Left renal cortex interstitium (tissue), 4 donors: ENCODE measurements at regions not wholly inside any gene's neighbourhood (a gene's known extent, or its start where the extent isn't known, plus 50 kb on each side); places are given as distances from the start of the nearest gene placed in this dataset.
A peak's percentile ranks its signal among the peaks of the same experiment; 100 is the strongest.

Source experiments
- DNase-seq, 4 donors: peaks; one replicate each; pipeline ENCODE4 v3.0.0-alpha.2; 2013; ENCODE audit warnings: low read depth in 4 of 4, low spot score in 2 of 4, missing footprints in 1 of 4

DNA sequence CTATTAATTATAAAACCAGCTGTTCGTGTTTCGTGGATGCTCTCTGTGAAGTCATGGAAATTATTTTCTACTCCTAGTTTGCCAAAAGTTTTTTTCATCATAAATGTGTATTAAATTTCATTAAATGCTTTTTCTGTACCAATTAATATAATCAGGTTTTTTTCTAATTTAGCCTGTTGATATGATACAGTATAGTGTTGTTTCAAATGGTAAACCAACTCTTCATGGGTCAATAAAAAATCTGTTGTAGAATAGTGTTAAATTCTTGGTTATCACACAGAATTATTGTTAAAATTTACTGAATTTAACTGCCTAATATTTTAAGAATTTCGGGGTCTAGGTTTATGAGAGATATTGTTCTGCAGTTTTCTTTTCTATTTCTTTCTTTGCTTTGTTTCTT is 505.9 kb upstream of the MANEA start:
- DNase-seq, result no peak

DNA sequence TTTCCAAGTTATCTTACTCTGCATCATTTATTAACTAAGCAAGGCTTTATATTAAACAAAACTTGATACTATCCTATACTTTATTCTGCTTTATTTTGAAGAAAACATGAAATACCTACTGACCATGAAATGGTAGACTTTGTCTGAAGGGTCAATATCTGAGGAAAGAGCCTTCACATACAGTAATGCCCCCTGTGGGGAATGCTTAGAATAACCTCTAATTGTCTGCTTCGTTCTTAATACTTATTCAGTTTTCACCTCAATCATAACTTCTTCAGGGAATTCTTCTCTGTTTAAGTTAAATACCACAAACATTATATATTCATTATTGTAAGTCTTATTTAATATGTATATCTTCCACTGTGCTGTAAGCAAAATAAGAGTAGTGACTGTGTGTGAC is 498.9 kb upstream of the MANEA start:
- no peak for DNase-seq

DNA sequence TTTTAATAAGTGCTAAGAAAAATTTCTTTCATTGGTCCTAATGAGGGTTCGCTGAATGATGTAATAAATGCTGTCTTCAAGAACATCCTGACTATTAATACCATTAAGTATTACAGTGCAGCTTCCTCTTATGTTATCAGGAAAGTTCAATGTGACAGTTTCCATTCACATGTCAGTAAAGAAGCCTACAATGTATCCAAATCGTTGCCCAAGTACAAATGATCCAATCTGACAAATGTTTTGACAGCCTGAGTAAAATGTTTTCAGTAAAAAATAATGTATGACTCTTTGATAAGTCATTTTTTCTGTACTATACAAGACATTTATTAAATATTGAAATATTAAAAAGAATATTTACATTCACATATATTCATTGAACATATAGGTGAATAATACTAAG is 496.1 kb upstream of the MANEA start:
- no peak for DNase-seq

DNA sequence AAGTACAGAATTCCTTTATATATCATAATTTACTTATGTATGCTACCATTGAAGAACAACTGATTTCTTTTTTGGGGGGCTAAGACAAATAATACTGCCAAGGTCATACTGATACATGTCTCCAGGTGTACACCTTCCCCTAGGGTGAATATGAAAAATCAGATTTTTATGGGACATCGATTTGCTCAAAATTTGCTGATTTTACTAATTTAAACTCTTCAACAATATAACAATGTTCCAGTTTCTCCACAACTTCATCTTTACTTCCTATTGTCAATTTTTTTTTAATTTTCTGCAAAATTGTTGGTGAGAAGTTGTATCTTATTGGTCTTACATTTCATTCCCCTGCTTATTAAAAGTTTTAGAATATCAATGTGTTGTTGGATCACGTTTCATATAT is 495.4 kb upstream of the MANEA start:
- no peak for DNase-seq

DNA sequence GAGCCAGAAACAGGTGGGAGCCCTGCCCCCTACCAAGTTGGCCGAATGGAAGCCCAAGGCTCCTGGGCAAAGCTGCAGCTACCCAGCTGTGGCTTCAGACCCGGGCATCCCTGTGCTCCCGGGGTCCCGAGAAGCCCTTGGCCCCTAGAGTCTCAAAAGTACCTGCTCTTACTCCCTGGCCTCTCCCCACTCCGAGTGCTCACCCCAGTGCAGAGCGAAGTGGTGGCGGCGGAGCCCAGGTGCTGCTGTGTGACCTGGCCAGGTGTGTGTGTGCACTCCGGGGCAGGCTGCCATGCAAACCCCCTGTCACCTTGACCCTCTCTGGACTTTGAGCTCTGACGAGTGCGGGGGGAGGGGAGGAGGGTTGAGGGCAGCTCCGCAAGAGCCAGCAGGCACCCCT is 493.8 kb upstream of the MANEA start:
- no peak for DNase-seq

DNA sequence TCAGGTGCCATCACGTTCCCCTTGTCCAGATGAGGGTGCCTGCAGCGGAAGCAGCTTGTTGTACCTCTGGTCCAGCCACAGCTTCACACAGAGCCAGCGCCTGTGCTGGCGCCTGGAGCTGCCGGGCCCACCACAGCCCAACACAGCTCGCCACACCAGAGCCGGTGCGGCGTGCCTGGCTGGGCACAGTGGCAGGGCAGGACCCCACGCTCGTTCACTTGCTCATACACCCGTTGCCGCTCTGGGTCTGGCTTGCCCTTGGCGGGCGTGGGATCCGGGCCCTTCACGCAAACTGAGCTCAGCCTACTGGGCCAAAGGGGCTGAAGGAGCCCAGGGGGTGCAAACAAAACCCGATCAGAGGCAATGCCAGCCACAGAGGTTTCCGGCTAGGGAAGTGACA is 492.5 kb upstream of the MANEA start:
- no peak for DNase-seq

DNA sequence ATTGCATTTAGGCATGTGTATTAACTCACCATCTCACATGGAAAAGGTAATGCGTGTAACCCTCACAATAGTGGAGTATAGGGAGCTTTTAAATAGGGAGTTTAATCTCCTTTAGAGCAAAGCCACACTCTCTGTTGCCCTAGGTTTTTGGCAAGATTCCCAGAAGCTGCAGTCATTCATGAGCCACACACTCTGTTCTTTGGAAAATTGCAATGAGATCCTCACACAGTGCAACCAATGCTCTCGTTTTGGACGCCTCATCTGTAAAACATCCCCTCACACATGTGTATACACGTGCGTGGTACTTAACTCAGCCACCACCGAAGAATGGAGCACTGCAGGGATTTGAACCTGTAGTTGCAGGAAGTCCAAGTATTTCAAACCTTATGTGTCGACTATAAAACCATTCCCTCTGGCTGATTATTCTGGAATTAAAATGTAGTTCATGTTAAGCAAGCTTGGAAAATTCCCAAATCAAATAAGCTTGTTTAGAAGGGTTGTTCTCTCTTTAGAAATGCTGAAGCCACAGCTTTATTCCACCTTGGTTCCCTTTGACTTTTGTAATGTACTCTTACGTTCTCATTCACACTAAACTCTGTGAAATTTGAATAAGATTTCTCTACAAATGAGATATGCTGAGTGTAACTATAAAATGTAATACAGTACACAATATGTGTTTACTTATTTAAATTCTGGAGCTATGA is 489.8 kb upstream of the MANEA start:
- peak in 1 of 4 donors; percentile 25 for DNase-seq

DNA sequence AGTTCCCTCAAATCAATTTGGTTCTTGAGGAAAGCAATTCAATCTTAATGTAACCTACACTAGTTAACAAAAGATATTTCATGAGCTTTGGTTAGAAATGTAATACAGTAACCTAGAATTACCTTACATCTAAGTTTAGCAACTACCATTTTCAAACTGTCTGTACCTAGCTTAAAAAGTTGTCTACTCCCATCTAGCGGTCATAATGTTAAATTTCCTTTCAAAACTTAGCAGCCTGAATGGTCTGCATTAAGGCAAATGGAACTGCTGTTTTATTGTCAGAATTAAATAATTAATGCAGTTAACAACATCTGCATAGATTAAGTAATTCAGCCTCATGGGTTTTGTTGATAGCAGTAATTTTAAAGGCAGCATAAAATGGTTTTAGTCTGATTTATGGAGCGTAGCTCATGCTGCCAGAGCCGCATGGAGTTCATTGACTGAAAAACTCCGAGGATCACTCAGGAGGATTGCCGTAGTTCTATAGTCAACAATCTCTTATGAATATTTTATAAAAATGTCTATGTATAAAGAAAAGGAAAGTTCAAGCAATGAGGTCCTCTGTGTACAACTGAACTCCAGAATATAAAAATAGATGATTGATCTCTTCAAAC is 485.4 kb upstream of the MANEA start:
- peak in 3 of 4 donors; percentile 20 to 51 (median 28) for DNase-seq

DNA sequence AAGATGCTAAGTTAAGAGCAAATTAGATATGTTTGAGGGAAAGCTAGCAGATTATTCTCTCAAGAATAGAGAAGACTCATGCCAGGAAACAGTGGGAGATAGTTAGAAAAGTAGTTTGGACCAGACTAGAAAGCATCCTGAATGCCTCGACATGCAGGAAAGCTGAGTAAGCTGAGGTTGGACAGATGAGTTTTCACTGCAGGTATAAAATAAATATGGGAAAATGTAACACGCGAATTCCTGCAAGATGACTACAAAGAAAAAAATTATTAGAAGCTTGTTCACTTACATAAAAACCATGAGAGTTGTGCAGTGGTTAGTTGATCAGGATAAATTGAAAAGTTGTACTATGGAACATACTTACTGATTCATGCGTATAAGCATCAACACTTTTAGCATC is 484.2 kb upstream of the MANEA start:
- DNase-seq, result no peak

DNA sequence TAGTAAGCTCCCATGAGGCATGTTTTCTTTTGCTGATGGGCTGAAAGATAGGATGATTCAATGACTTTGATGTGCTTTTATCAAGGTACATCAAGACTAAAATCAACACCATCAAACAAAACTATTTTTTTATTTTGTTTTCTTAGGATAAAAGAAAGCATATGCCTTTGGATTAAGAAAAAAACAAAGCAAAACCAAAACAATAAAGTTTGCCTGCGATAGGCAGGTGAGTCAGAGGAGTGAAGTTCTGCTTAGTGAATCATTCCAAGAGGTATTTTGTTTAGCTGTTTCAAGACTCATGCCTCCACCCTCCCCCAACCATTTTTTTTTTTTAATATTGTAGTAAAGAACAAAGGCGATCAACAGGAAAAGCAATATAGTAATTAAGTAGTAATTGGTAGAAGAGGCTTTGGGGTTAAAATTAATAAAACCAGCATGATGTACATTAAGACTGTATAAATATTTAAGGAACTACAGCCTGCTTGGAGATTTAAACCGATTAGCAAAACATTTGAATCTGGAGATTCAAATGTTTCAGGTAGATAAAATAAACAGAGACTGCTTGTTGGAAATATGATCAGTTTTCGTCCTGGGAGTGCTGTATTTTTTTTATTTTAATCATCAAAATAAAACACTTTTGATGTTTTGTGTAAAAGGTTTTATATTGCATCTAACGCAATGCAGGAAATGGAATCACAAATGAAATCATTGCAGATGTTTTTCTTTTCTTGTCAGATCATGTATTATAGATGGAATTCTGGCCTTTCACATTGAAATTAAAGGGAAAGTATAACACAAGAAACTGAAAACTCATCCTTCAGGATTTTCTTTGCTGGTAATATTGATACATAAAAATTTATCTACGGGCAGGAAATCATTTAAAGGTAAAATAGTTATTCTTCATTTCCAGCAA is 482.3 kb upstream of the MANEA start:
- DNase-seq, result no peak

DNA sequence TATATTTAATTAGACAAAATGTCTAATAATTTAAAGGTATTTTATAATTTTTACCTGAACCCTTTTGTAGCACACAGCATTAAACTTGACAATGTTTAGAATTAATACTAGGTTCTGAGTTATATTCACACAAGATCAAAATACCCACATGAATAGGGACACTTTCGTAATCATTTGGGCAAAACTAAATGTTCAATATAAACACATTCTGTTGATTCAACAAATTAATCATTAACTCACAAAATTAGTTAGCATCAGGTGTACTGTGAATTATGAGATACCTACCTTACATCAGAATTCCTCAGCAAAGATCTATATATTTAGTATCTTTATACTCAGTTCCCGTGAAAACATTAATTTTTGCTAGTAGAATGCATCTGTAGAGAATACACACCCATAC is 481.5 kb upstream of the MANEA start:
- DNase-seq, result no peak

DNA sequence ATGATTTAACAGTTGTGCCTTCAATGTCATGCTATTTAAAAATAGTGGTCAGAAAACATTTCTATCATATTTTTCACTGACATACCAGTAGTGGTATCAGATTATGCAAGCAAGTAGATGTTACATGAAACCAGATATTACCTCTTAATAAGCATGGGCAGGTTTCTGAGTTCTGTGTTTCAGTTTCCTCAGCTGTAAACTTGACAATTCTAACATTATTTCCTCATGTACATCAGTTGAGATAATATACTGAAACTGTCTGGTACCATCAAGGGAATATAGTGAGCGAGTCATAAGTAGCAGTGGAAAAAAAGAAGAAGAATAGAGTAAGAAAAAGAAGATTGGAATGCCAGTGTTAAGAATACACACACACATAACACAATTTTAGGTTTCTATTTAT is 477.9 kb upstream of the MANEA start:
- no peak for DNase-seq

DNA sequence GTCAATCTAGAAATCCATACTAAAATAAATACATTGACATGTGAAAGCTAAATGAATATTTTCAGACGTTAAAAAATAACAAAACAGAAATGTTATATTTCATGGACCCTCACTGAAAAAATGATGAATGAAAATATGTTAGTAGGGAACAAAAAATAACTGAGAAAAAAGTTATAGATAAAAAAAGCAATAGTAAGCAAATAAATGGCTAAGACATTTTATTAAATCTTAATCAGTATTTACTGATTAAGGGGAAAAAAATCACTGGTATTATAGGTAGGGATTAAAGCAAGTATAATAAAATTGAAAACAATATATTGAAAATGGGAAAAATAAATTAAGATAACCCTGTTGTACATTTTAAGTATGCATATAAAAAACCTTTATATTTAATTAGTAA is 468.1 kb upstream of the MANEA start:
- DNase-seq, result no peak

DNA sequence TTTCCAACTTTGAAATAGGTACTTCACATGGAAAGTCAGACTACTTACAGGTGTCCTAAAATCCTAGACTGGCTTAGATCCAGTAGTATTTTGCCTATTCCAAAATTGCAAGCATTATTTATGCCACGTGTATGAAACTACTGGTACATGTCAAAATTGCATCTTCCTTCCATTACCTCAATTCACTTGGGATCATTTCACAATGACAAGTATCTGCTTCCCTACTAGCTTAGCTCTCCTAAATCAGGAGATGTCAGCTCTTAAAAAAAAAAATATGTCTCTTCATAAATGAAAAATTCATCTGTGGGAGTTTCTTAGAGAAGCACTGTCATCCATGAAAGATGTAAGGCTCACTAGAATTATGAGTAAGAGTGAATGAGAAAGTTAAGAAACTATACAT is 466.6 kb upstream of the MANEA start:
- DNase-seq, result no peak

DNA sequence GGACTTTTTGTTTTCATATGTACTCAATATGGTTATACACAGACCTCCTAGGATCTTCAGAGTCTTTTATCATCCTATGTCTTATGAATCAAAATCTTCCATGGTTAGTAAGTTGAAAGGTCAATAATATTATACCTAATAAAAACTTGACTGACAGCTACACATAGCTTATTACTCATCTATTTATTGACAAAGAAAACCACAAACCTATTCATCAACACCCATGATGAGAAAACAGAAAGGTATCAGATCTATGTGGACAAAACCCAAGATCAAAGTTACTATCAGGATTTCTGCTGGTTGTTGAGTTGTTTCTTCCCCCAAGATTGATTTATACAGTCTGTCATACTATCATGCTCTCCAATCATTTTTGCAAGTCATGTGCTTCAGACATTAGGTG is 460.1 kb upstream of the MANEA start:
- no peak for DNase-seq

DNA sequence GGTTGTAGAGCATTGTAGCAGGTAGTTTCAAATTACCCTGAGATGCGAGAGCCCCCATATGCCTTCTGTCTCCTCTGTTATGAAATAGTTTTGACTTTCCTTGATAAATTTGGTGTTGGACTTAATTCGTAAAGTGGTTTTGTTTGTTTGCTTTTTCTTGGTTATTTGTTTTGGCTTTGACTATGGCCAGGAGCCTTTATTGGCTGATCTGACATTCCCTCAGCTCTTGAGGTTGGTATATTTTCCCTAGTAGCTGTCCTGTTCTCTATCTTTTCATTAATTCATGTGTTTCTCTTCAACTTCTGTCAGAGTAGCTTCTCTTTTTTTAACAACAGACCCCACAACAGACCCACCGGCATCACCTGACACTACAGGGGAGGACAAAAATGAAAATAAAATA is 457.4 kb upstream of the MANEA start:
- DNase-seq, result no peak

DNA sequence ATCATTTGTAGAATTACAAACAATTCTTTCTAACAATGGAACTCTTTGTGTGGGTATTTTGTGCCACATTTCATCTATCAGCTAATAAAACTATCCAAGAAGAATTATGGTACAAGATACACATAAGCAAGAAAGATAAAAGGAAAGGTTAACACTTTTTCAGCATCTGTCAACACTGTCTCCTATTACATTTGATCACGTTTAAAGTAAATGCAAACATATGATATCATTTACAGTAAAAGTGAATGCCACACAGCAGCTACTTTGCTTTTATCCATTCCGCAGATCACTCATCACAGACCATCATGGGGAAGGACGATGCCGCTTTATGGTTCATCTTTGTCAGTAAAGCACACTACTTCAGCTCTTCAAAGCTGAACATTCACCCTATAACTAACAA is 456.4 kb upstream of the MANEA start:
- DNase-seq, result no peak

DNA sequence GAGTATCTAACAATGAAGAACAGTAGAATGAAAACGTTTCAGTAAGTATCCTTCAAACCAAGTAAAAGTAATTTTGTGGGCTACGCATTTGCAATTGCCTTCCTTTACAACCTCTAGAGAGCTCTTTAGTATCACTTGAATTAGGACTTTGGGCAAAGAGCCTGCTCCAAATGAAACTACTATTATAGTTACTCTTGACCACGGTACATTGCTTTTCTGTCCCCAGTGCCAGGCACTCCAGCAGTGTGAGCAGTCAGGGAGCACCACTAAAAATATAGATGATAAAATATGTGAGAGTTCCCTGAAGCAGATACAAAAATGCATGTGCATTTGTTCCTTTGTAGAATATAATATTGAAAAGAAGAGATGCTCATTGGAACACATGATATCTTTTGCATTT is 450.1 kb upstream of the MANEA start:
- DNase-seq, result no peak

DNA sequence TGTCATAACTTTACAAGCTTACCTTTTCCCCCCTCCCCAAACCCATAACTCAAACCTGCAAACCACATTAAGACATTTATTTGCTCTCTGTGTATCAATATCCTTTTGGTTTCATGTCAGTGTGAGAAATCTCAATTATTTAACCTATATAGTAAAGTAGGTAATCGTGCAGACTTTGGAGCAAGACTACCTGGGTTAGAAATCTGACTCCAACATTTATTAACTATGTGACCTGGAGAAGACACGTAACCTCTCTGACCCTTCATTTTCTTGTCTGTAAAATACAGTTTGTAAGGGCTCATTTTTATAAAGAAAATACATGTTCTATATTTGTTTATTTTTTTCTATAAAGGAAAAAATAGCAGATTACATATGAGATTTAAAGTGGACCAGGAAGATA is 448.9 kb upstream of the MANEA start:
- no peak for DNase-seq

DNA sequence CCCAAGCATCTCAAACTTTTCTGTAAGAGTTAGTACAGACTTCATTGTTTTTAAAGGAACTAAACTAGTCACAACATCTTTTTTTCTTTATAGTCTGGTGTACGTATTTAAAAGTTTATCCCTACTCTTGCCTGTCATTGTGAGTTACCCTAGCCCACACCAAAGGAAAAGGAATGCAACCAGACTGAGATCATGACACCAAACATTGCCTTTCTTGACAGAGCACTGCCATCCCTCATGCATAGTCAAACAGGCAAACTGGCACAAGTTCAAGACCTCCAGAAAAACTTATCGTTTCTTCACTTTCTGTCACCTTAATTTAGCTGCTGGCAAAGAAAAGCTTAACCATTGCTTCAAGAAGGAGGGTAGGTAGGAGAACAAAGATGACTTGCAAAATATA is 448.4 kb upstream of the MANEA start:
- DNase-seq, result no peak

DNA sequence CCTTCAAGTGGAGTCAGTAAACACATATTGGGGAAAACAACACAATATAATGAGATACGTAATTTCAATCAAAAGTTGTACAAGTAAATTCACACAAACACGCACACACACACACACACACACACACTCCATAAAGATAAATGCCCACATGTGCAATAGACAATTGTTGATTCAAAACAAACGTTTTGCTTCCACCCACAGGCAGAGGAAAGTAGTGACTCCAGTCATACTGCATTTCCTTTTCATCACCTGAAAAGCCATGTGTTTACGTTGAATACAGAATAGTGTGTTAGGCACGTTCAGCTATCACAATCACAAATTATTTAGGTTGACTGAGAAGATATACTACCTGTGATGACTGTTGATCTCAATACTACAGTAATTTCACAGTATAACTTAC is 443.8 kb upstream of the MANEA start:
- no peak for DNase-seq

DNA sequence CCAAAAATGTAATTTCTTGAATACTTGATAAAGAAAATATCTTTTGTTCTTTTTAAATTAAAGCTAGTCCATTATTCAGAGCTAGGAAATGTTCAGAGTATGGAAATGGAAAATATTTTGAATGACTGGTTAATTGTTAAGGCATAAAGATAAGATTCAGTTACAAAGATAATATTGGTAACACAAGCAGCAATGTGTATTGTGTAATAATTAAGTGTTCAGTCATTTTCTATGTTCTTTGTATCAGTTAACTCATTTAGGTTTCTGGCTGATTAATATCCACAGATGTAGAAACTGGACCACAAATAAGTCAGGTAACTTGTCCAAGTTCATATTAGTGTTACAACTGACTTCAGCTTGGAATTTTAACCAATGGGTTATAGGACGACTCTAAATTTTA is 442.2 kb upstream of the MANEA start:
- DNase-seq, result no peak
